Left ventricle myocardium superior (tissue), 1 donor: ENCODE measurements at regions not wholly inside any gene's neighbourhood (a gene's known extent, or its start where the extent isn't known, plus 50 kb on each side); places are given as distances from the start of the nearest gene placed in this dataset.
A peak's percentile ranks its signal among the peaks of the same experiment; 100 is the strongest.

Experiments used
- ATAC-seq: fragments of 200-7000 bp; cut with Tn5 transposase; one replicate; pipeline ENCODE4 v1.9.1; 2020; ENCODE audit warnings: mild to moderate bottlenecking, moderate library complexity
- DNase-seq: peaks from one replicate; pipeline ENCODE4 v3.0.0-alpha.2; 2020
- intact Hi-C: fragments of 100-400 bp; cut with micrococcal nuclease; formaldehyde crosslinking; loops from one replicate; pipeline ENCODE4 v1.11.0; 2022
- donor health status: DM: no; HTN: yes; CAD: no; lungs with severe emphysema.

- DNase-seq = no peak
- intact Hi-C loops = no loop called here
- no peak for ATAC-seq
These were observed 771.6 kb downstream of the RPS29 start for GRCh38 chr14:48814562-48814961.

GRCh38 chr14:48805315-48805714 is 780.9 kb downstream of the RPS29 start:
- ATAC-seq (no peak), DNase-seq (no peak)
- intact Hi-C loops = no loop called here

- ATAC-seq = no peak
- intact Hi-C loops = no loop called here
These were observed 793.7 kb downstream of the RPS29 start for GRCh38 chr14:48792376-48793024.

GRCh38 chr14:48788771-48789170 is 797.4 kb downstream of the RPS29 start:
- ATAC-seq (no peak), DNase-seq (no peak)
- intact Hi-C loops = no loop called here

More at GRCh38 chr14:48792376-48793024, 793.7 kb downstream of the RPS29 start:
- no peak for DNase-seq

GRCh38 chr14:48786498-48786897 is 799.7 kb downstream of the RPS29 start:
- intact Hi-C loops = no loop called here
- ATAC-seq (no peak), DNase-seq (no peak)

- DNase-seq (no peak), ATAC-seq (peak; percentile 99)
- intact Hi-C loops = no loop called here
These were observed 814.5 kb downstream of the RPS29 start for GRCh38 chr14:48771717-48772116.

GRCh38 chr14:48751293-48751692 is 834.9 kb downstream of the RPS29 start:
- intact Hi-C loops = no loop called here
- ATAC-seq = peak; percentile 60

GRCh38 chr14:48748151-48748675 is 838.0 kb downstream of the RPS29 start:
- no peak for DNase-seq
- ATAC-seq = no peak
- intact Hi-C loops = no loop called here

More at GRCh38 chr14:48751293-48751692, 834.9 kb downstream of the RPS29 start:
- DNase-seq = no peak

- intact Hi-C loops = no loop called here
- ATAC-seq (peak; percentile 92), DNase-seq (no peak)
These were observed 838.6 kb downstream of the RPS29 start for GRCh38 chr14:48747561-48748089.

GRCh38 chr14:48744202-48744601 is 842.0 kb downstream of the RPS29 start:
- no peak for DNase-seq
- ATAC-seq = no peak
- intact Hi-C loops = no loop called here

GRCh38 chr14:48738186-48738925 is 847.8 kb downstream of the RPS29 start:
- ATAC-seq (no peak), DNase-seq (no peak)
- intact Hi-C loops = no loop called here

- peak; percentile 57 for ATAC-seq
- intact Hi-C loops = no loop called here
These were observed 850.6 kb downstream of the RPS29 start for GRCh38 chr14:48735607-48736006.

GRCh38 chr14:48731260-48731659 is 854.9 kb downstream of the RPS29 start:
- DNase-seq (no peak), ATAC-seq (no peak)
- intact Hi-C loops = no loop called here

More at GRCh38 chr14:48735607-48736006, 850.6 kb downstream of the RPS29 start:
- no peak for DNase-seq

GRCh38 chr14:48726080-48726642 is 860.0 kb downstream of the RPS29 start:
- DNase-seq = no peak
- ATAC-seq = no peak

GRCh38 chr14:48725051-48725734 is 861.0 kb downstream of the RPS29 start:
- intact Hi-C loops = no loop called here
- DNase-seq = no peak
- no peak for ATAC-seq

More at GRCh38 chr14:48726080-48726642, 860.0 kb downstream of the RPS29 start:
- intact Hi-C loops = no loop called here

GRCh38 chr14:48723841-48724495 is 862.2 kb downstream of the RPS29 start:
- intact Hi-C loops = no loop called here
- ATAC-seq = no peak
- DNase-seq = no peak

GRCh38 chr14:48714366-48714765 is 871.8 kb downstream of the RPS29 start:
- intact Hi-C loops = no loop called here
- ATAC-seq (no peak), DNase-seq (no peak)

- no peak for DNase-seq
- ATAC-seq = no peak
- intact Hi-C loops = no loop called here
These were observed 876.0 kb downstream of the RPS29 start for GRCh38 chr14:48710133-48710532.

GRCh38 chr14:48709277-48709785 is 876.8 kb downstream of the RPS29 start:
- intact Hi-C loops = no loop called here
- ATAC-seq = no peak
- DNase-seq = no peak
